ENCODE measurements at regions not wholly inside any gene's neighbourhood (a gene's known extent, or its start where the extent isn't known, plus 50 kb on each side); places are given as distances from the start of the nearest gene placed in this dataset.

- no peak for DNase-seq (ENCODE audit: low read depth)
- TF ChIP-seq, protein P1, sequence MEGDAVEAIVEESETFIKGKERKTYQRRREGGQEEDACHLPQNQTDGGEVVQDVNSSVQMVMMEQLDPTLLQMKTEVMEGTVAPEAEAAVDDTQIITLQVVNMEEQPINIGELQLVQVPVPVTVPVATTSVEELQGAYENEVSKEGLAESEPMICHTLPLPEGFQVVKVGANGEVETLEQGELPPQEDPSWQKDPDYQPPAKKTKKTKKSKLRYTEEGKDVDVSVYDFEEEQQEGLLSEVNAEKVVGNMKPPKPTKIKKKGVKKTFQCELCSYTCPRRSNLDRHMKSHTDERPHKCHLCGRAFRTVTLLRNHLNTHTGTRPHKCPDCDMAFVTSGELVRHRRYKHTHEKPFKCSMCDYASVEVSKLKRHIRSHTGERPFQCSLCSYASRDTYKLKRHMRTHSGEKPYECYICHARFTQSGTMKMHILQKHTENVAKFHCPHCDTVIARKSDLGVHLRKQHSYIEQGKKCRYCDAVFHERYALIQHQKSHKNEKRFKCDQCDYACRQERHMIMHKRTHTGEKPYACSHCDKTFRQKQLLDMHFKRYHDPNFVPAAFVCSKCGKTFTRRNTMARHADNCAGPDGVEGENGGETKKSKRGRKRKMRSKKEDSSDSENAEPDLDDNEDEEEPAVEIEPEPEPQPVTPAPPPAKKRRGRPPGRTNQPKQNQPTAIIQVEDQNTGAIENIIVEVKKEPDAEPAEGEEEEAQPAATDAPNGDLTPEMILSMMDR (IDR thresholded peaks at IDR 0.05; ENCODE audit: insufficient read depth, low read depth, low read length), result no peak
- no peak overlapping the region for H3K4me3 ChIP-seq (ENCODE audit: low read depth, low read length)
Observed at GRCh38 chr4:114277690-114278089, 298.2 kb upstream of the ARSJ start.

- TF ChIP-seq, protein P1 (IDR thresholded peaks at IDR 0.05; ENCODE audit: insufficient read depth, low read depth, low read length), result no peak
- H3K4me3 ChIP-seq (ENCODE audit: low read depth, low read length), result no peak overlapping the region
- DNase-seq (ENCODE audit: low read depth), result no peak
Observed at GRCh38 chr4:114279066-114279465, 299.6 kb upstream of the ARSJ start.

GRCh38 chr4:114279711-114280110 lies 300.3 kb upstream of the ARSJ start:
- no peak overlapping the region for H3K4me3 ChIP-seq (ENCODE audit: low read depth, low read length)
- DNase-seq (ENCODE audit: low read depth), result no peak
- TF ChIP-seq, protein P1 (IDR thresholded peaks at IDR 0.05; ENCODE audit: insufficient read depth, low read depth, low read length), result no peak

GRCh38 chr4:114280645-114281044 lies 301.2 kb upstream of the ARSJ start:
- H3K4me3 ChIP-seq (ENCODE audit: low read depth, low read length), result no peak overlapping the region
- no peak for DNase-seq (ENCODE audit: low read depth)
- TF ChIP-seq, protein P1 (IDR thresholded peaks at IDR 0.05; ENCODE audit: insufficient read depth, low read depth, low read length), result no peak

GRCh38 chr4:114281164-114281960 lies 301.9 kb upstream of the ARSJ start:
- H3K4me3 ChIP-seq (ENCODE audit: low read depth, low read length), result no peak overlapping the region
- TF ChIP-seq, protein P1 (IDR thresholded peaks at IDR 0.05; ENCODE audit: insufficient read depth, low read depth, low read length), result no peak
- DNase-seq (ENCODE audit: low read depth), result no peak

GRCh38 chr4:114282937-114283336 lies 303.5 kb upstream of the ARSJ start:
- H3K4me3 ChIP-seq (ENCODE audit: low read depth, low read length), result no peak overlapping the region
- TF ChIP-seq, protein P1 (IDR thresholded peaks at IDR 0.05; ENCODE audit: insufficient read depth, low read depth, low read length), result no peak

DNA sequence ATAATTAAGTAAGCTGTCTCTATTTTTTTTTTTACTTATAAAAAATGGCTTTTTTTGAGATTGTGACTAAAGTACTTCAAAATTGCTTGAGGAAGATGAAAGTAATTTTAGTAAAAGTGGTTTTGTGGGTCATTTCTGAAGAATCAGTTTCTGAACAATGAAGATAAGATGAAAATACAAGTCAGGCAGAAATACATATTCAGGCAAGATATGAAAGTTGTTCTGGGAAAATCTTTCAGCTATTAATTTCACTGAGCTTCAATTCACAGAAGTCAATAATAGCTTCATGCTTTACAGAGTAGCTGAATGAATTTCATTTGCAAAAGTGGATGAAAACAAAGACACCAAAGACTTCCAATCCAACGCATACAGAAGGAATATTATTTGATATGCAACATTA lies 305.2 kb upstream of the ARSJ start:
- TF ChIP-seq, protein P1 (IDR thresholded peaks at IDR 0.05; ENCODE audit: insufficient read depth, low read depth, low read length), result no peak
- DNase-seq (ENCODE audit: low read depth), result no peak

More at GRCh38 chr4:114282937-114283336, 303.5 kb upstream of the ARSJ start:
- DNase-seq (ENCODE audit: low read depth), result no peak

More for the DNA sequence above, 305.2 kb upstream of the ARSJ start:
- no peak overlapping the region for H3K4me3 ChIP-seq (ENCODE audit: low read depth, low read length)

Measured in fibroblast of villous mesenchyme (primary cell).